K562 (cell line): ENCODE measurements at regions not wholly inside any gene's neighbourhood (a gene's known extent, or its start where the extent isn't known, plus 50 kb on each side); places are given as distances from the start of the nearest gene placed in this dataset.

Experiments used
- ATAC-seq: fragments of 200-7000 bp; cut with Tn5 transposase; 3 replicates; pipeline ENCODE4 v1.9.1; 2020; ENCODE audit warnings: moderate library complexity
- BruUV-seq: library from RNA; stranded (reverse); fragments of 400-500 nt; replicated peaks from 2 replicates; lab custom pipeline; 2021; lab: Mats Ljungman, UMichigan
- CTCF ChIA-PET: fragments of 300-600 bp; formaldehyde crosslinking; extraction: SDS; loops from one replicate; lab custom pipeline; 2021; ENCODE audit warnings: low intra/inter-chr PET ratio; lab: Yijun Ruan, JAX
- POLR2A ChIA-PET: fragments of 300-600, 350-650 bp; sonication (Branson Sonifier 250); formaldehyde crosslinking; extraction: SDS; loops from one replicate; lab custom pipeline; 2021; ENCODE audit warnings: antibody characterized with exemption, inconsistent platforms; lab: Yijun Ruan, JAX
- DNase-seq, 4 experiments: peaks; one replicate each; pipeline versions ENCODE4 v3.0.0 to v3.0.0-alpha.2; 2011 to 2018; ENCODE audit warnings: low spot score in 3 of 4, mixed read lengths in 3 of 4; ENCODE audit errors: extremely low read depth in 1 of 4
- FAIRE-seq: peaks from 2 replicates; lab custom pipeline; 2011; peaks lifted over from hg19 to GRCh38; lab: Jason Lieb, UNC
- H2AFZ ChIP-seq: 2 replicates; pipeline ENCODE4 v1.6.0; 2011; ENCODE audit warnings: low read depth, low read length, control low read depth, inconsistent platforms
- H3K27ac ChIP-seq: fragments of 200-600 bp; 3 replicates; pipeline ENCODE4 v1.8.0; 2011; ENCODE audit warnings: low read depth, mild to moderate bottlenecking, control low read depth, inconsistent platforms, low read length, moderate library complexity, mixed read lengths; ENCODE audit errors: extremely low read depth
- H3K27me3 ChIP-seq, 2 experiments: fragments of 300-600 bp in 1 of 2; 2 replicates in 1 of 2; 3 replicates in 1 of 2; pipeline versions ENCODE4 v1.6.0 to v1.8.0; 2011; ENCODE audit warnings: inconsistent platforms in 2 of 2, low read length in 2 of 2, mild to moderate bottlenecking in 1 of 2, mixed read lengths in 1 of 2, moderate library complexity in 1 of 2; ENCODE audit not compliant: control insufficient read depth in 2 of 2, insufficient read depth in 2 of 2
- H3K36me3 ChIP-seq: fragments of 300-600 bp; 3 replicates; pipeline ENCODE4 v1.8.0; 2011; ENCODE audit warnings: mild to moderate bottlenecking, low read length, inconsistent platforms; ENCODE audit not compliant: control insufficient read depth, insufficient read depth
- H3K4me1 ChIP-seq, 2 experiments: fragments of 200-600 bp in 1 of 2; replicated peaks in 1 of 2; 2 replicates in 1 of 2; 3 replicates in 1 of 2; pipeline versions ENCODE4 v1.5.1 to v1.8.0; 2011; ENCODE audit warnings: inconsistent platforms in 2 of 2, low read length in 2 of 2, mild to moderate bottlenecking in 1 of 2, mixed read lengths in 1 of 2, moderate library complexity in 1 of 2; ENCODE audit not compliant: control insufficient read depth in 2 of 2, insufficient read depth in 2 of 2
- H3K4me2 ChIP-seq: 2 replicates; pipeline ENCODE4 v1.6.1; 2011; ENCODE audit warnings: low read length, control low read depth, inconsistent platforms, mixed read lengths; ENCODE audit not compliant: insufficient read depth
- H3K4me3 ChIP-seq: fragments of 200-600 bp; sonication (generic), shearing (Covaris generic); 2 replicates; pipeline ENCODE4 v1.5.1; 2016; ENCODE audit warnings: control low read depth, inconsistent platforms
- H3K79me2 ChIP-seq: fragments of 200-600 bp; 3 replicates; pipeline ENCODE4 v1.8.0; 2011; ENCODE audit warnings: low read length, inconsistent platforms; ENCODE audit not compliant: control insufficient read depth, insufficient read depth
- H3K9ac ChIP-seq, 2 experiments: 2 replicates each; pipeline versions ENCODE4 v1.6.0 to v1.6.1; 2011; ENCODE audit warnings: low read depth in 2 of 2, low read length in 2 of 2, control low read depth in 1 of 2, inconsistent platforms in 1 of 2, mild to moderate bottlenecking in 1 of 2, mixed read lengths in 1 of 2; ENCODE audit not compliant: insufficient read depth in 1 of 2
- H3K9me1 ChIP-seq: one replicate; pipeline ENCODE4 v1.6.0; 2011; ENCODE audit warnings: inconsistent platforms, mild to moderate bottlenecking, low read length, moderate library complexity; ENCODE audit not compliant: control insufficient read depth, insufficient read depth
- H3K9me3 ChIP-seq: replicated peaks from 2 replicates; pipeline ENCODE4 v1.5.1; 2011; ENCODE audit warnings: low read depth, low read length, inconsistent platforms; ENCODE audit not compliant: control insufficient read depth, insufficient read depth
- H4K20me1 ChIP-seq: replicated peaks from 2 replicates; pipeline ENCODE4 v1.6.1; 2011; ENCODE audit warnings: low read length, inconsistent platforms, mixed read lengths; ENCODE audit not compliant: control insufficient read depth, insufficient read depth
- DACH1 ChIP-seq: fragments of 450-650 bp; IDR thresholded peaks from 2 replicates; pipeline ENCODE4 v1.6.1; 2018; ENCODE audit not compliant: partially characterized antibody
- EGR1 ChIP-seq: fragments of 450-650 bp; conservative IDR thresholded peaks from 2 replicates; pipeline ENCODE4 v1.6.1; 2017; ENCODE audit warnings: mild to moderate bottlenecking
- ELK1 ChIP-seq: sonication (generic); formaldehyde crosslinking; IDR thresholded peaks from 2 replicates; pipeline ENCODE4 v1.8.1; 2022; ENCODE audit warnings: missing genetic modification reagents
- ETV6 ChIP-seq, 3 experiments: fragments of 150-350 bp in 1 of 3; sonication (generic) in 1 of 3; formaldehyde crosslinking in 1 of 3; IDR thresholded peaks; 2 replicates each; pipeline versions ENCODE4 v1.6.1 to v1.8.0; 2014 to 2022; ENCODE audit warnings: borderline replicate concordance in 2 of 3, low read depth in 2 of 3, antibody characterized with exemption in 1 of 3, low read length in 1 of 3, mild to moderate bottlenecking in 1 of 3, missing genetic modification reagents in 1 of 3
- GATA2 ChIP-seq: sonication (generic); formaldehyde crosslinking; IDR thresholded peaks from 2 replicates; pipeline ENCODE4 v1.4.0; 2020; ENCODE audit warnings: mild to moderate bottlenecking, missing genetic modification reagents
- JUND ChIP-seq, 2 experiments: IDR thresholded peaks; 2 replicates in 1 of 2; 3 replicates in 1 of 2; pipeline ENCODE4 v1.6.1; 2011; ENCODE audit warnings: borderline replicate concordance in 2 of 2, low read depth in 2 of 2, low read length in 2 of 2, improper control_type of control experiment in 1 of 2, missing biosample characterization in 1 of 2, missing genetic modification characterization in 1 of 2, missing genetic modification reagents in 1 of 2
- KAT8 ChIP-seq: fragments of 450-650 bp; IDR thresholded peaks from 2 replicates; pipeline ENCODE4 v1.6.1; 2016; ENCODE audit warnings: low read depth, mild to moderate bottlenecking
- SREBF2 ChIP-seq: sonication (generic); formaldehyde crosslinking; IDR thresholded peaks from 2 replicates; pipeline ENCODE4 v1.4.0; 2020; ENCODE audit warnings: mild to moderate bottlenecking, missing genetic modification reagents
- ZMIZ1 ChIP-seq, 2 experiments: fragments of 150-350 bp in 1 of 2; IDR thresholded peaks; 2 replicates each; pipeline ENCODE4 v1.6.1; 2012 to 2016; ENCODE audit warnings: low read depth in 2 of 2, low read length in 2 of 2, mild to moderate bottlenecking in 1 of 2, moderate library complexity in 1 of 2
- ZNF551 ChIP-seq: fragments of 250-450 bp; sonication (Bioruptor Pico); IDR thresholded peaks from 2 replicates; pipeline ENCODE4 v1.5.0; 2021; ENCODE audit warnings: mild to moderate bottlenecking, moderate library complexity
- ZNF655 ChIP-seq: fragments of 250-450 bp; sonication (Bioruptor Pico); IDR thresholded peaks from 2 replicates; pipeline ENCODE4 v1.5.0; 2021
- WGBS: fragments of 100-300 bp; shearing (Covaris generic); methylation state at CpG from one replicate; pipeline ENCODE4 v1.1.6; 2016; ENCODE audit warnings: low coverage, mixed read lengths; ENCODE audit not compliant: insufficient coverage; ENCODE audit errors: missing lambda C conversion rate; 5-methylcytosine and 5-hydroxymethylcytosine counted together
- in situ Hi-C: fragments of 300-500 bp; cut with MboI; formaldehyde crosslinking; loops from 4 replicates; pipeline ENCODE4 v1.15.0; 2018; ENCODE audit warnings: inconsistent platforms, mixed read lengths
- intact Hi-C: fragments of 100-400 bp; cut with micrococcal nuclease; formaldehyde crosslinking; loops from 2 replicates; pipeline ENCODE4 v1.14.2; 2022

GRCh38 chr10:124270530-124271327 lies 148.0 kb downstream of the OAT start:
- no peak for DNase-seq
- BruUV-seq = no TSS peak
- FAIRE-seq = no peak
- intact Hi-C loops (no loop called here), in situ Hi-C loops (loop anchor here (25.0 kb wide), 1 partner anchor 767 kb away; no protein-coding TSS in a partner anchor)
- no peaks in the 10 kb centered on the region; a peak in 1 of 5 replicates for H3K27me3 ChIP-seq
- TF ChIP-seq ELK1 (CRISPR knock-in tag) = no peak
- no peak for TF ChIP-seq KAT8
- TF ChIP-seq ETV6 (IDR thresholded peaks at IDR 0.05; ENCODE audit: borderline replicate concordance in 1 of 2, low read depth in 2 of 2, low read length in 1 of 2) = no peak
- TF ChIP-seq ETV6 (CRISPR knock-in tag; IDR thresholded peaks at IDR 0.05; ENCODE audit: borderline replicate concordance) = no peak
- TF ChIP-seq ZMIZ1 (IDR thresholded peaks at IDR 0.05; ENCODE audit: low read depth in 2 of 2, low read length in 2 of 2) = no peak
- TF ChIP-seq EGR1 = no peak
- no peak for TF ChIP-seq ZNF655
- no peak for TF ChIP-seq SREBF2 (CRISPR knock-in tag)
- no peak for TF ChIP-seq ZNF551 (CRISPR knock-in tag)
- TF ChIP-seq DACH1 = no peak
- no peak for TF ChIP-seq JUND (IDR thresholded peaks at IDR 0.05; ENCODE audit: borderline replicate concordance, low read depth, low read length)
- no peak for TF ChIP-seq JUND (tag; IDR thresholded peaks at IDR 0.05; ENCODE audit: borderline replicate concordance, low read depth, low read length)
- no peak for TF ChIP-seq GATA2 (CRISPR knock-in tag)
- H3K9ac ChIP-seq = no peak overlapping the region
- no peaks in the 10 kb centered on the region for H3K9me1 ChIP-seq
- H3K27ac ChIP-seq = no peak overlapping the region
- no peak for ATAC-seq
- no peaks in the 10 kb centered on the region for H3K9me3 ChIP-seq
- H4K20me1 ChIP-seq = no peaks in the 10 kb centered on the region
- 2% methylated on average over 4 of the region's 8 CpGs for WGBS
- H3K4me3 ChIP-seq = no peak overlapping the region
- H3K79me2 ChIP-seq = no peaks in the 10 kb centered on the region
- H3K36me3 ChIP-seq = no peaks in the 10 kb centered on the region
- no peaks in the 10 kb centered on the region; a peak in 1 of 5 replicates for H3K4me1 ChIP-seq
- ChIA-PET POLR2A (no interaction called here), CTCF (no interaction called here)
- no peak overlapping the region for H2AFZ ChIP-seq
- H3K4me2 ChIP-seq = no peak overlapping the region
